T-helper 1 cell treated with Interleukin-12 subunit alpha and Interleukin-12 subunit beta and Interleukin-4 antibody, amounts not matched to agents 30 μg/mL and 1 μg/mL, for 36 hours (primary cell): ENCODE measurements at regions not wholly inside any gene's neighbourhood (a gene's known extent, or its start where the extent isn't known, plus 50 kb on each side); places are given as distances from the start of the nearest gene placed in this dataset.
"Not testable (repeated sequence)": the region's sequence is repeated elsewhere in the genome, so short reads cannot be mapped to it uniquely, and the experiment has no call there.

Source experiments
- H3K27ac Mint-ChIP-seq: one replicate; pipeline ENCODE4 v1.8.0; 2021; ENCODE audit warnings: mild to moderate bottlenecking, mixed read lengths
- H3K27me3 Mint-ChIP-seq: one replicate; pipeline ENCODE4 v1.8.0; 2021; ENCODE audit warnings: low read depth, mixed read lengths
- H3K36me3 Mint-ChIP-seq: one replicate; pipeline ENCODE4 v1.8.0; 2021; ENCODE audit warnings: low read depth, mixed read lengths
- H3K4me1 Mint-ChIP-seq: one replicate; pipeline ENCODE4 v1.8.0; 2021; ENCODE audit warnings: low read depth, mixed read lengths
- H3K4me3 Mint-ChIP-seq: one replicate; pipeline ENCODE4 v1.8.0; 2021; ENCODE audit warnings: mild to moderate bottlenecking, moderate library complexity, mixed read lengths
- H3K9me3 Mint-ChIP-seq: one replicate; pipeline ENCODE4 v1.8.0; 2021; ENCODE audit warnings: mixed read lengths

GRCh38 chr21:6126976-6127732 lies 4394.2 kb upstream of the TPTE start:
- not testable (repeated sequence) for H3K36me3 Mint-ChIP-seq, H3K27me3 Mint-ChIP-seq, H3K9me3 Mint-ChIP-seq, H3K4me1 Mint-ChIP-seq, H3K27ac Mint-ChIP-seq, H3K4me3 Mint-ChIP-seq

- H3K4me1 Mint-ChIP-seq, H3K27ac Mint-ChIP-seq, H3K4me3 Mint-ChIP-seq, H3K36me3 Mint-ChIP-seq, H3K27me3 Mint-ChIP-seq, H3K9me3 Mint-ChIP-seq: not testable (repeated sequence)
These were observed 4390.6 kb upstream of the TPTE start for GRCh38 chr21:6130734-6131133.

- H3K36me3 Mint-ChIP-seq, H3K27me3 Mint-ChIP-seq, H3K4me1 Mint-ChIP-seq, H3K9me3 Mint-ChIP-seq, H3K27ac Mint-ChIP-seq, H3K4me3 Mint-ChIP-seq: not testable (repeated sequence)
These were observed 4388.0 kb upstream of the TPTE start for GRCh38 chr21:6133373-6133772.

- H3K27ac Mint-ChIP-seq, H3K4me1 Mint-ChIP-seq, H3K36me3 Mint-ChIP-seq, H3K9me3 Mint-ChIP-seq, H3K27me3 Mint-ChIP-seq, H3K4me3 Mint-ChIP-seq: not testable (repeated sequence)
These were observed 4387.3 kb upstream of the TPTE start for GRCh38 chr21:6133852-6134630.

GRCh38 chr21:6136732-6137131 lies 4384.7 kb upstream of the TPTE start:
- not testable (repeated sequence) for H3K27ac Mint-ChIP-seq, H3K36me3 Mint-ChIP-seq, H3K4me3 Mint-ChIP-seq, H3K4me1 Mint-ChIP-seq, H3K9me3 Mint-ChIP-seq, H3K27me3 Mint-ChIP-seq

- not testable (repeated sequence) for H3K27ac Mint-ChIP-seq, H3K4me1 Mint-ChIP-seq, H3K36me3 Mint-ChIP-seq, H3K4me3 Mint-ChIP-seq, H3K27me3 Mint-ChIP-seq, H3K9me3 Mint-ChIP-seq
These were observed 4382.9 kb upstream of the TPTE start for GRCh38 chr21:6138244-6139136.

- H3K4me3 Mint-ChIP-seq, H3K27ac Mint-ChIP-seq, H3K4me1 Mint-ChIP-seq, H3K27me3 Mint-ChIP-seq, H3K36me3 Mint-ChIP-seq, H3K9me3 Mint-ChIP-seq: not testable (repeated sequence)
These were observed 4382.1 kb upstream of the TPTE start for GRCh38 chr21:6139331-6139730.

- H3K4me1 Mint-ChIP-seq, H3K27ac Mint-ChIP-seq, H3K27me3 Mint-ChIP-seq, H3K9me3 Mint-ChIP-seq, H3K4me3 Mint-ChIP-seq, H3K36me3 Mint-ChIP-seq: not testable (repeated sequence)
These were observed 4381.5 kb upstream of the TPTE start for GRCh38 chr21:6139862-6140261.

GRCh38 chr21:6140467-6141137 lies 4380.8 kb upstream of the TPTE start:
- H3K27me3 Mint-ChIP-seq, H3K36me3 Mint-ChIP-seq, H3K4me3 Mint-ChIP-seq, H3K9me3 Mint-ChIP-seq, H3K4me1 Mint-ChIP-seq, H3K27ac Mint-ChIP-seq: not testable (repeated sequence)

GRCh38 chr21:6141138-6141474 lies 4380.3 kb upstream of the TPTE start:
- not testable (repeated sequence) for H3K9me3 Mint-ChIP-seq, H3K27me3 Mint-ChIP-seq, H3K4me1 Mint-ChIP-seq, H3K27ac Mint-ChIP-seq, H3K36me3 Mint-ChIP-seq, H3K4me3 Mint-ChIP-seq

- not testable (repeated sequence) for H3K4me3 Mint-ChIP-seq, H3K36me3 Mint-ChIP-seq, H3K27me3 Mint-ChIP-seq, H3K27ac Mint-ChIP-seq, H3K9me3 Mint-ChIP-seq, H3K4me1 Mint-ChIP-seq
These were observed 4368.2 kb upstream of the TPTE start for GRCh38 chr21:6153154-6153553.

GRCh38 chr21:6154524-6155320 lies 4366.7 kb upstream of the TPTE start:
- not testable (repeated sequence) for H3K4me1 Mint-ChIP-seq, H3K36me3 Mint-ChIP-seq, H3K4me3 Mint-ChIP-seq, H3K27ac Mint-ChIP-seq, H3K9me3 Mint-ChIP-seq, H3K27me3 Mint-ChIP-seq

- H3K4me3 Mint-ChIP-seq, H3K36me3 Mint-ChIP-seq, H3K4me1 Mint-ChIP-seq, H3K27ac Mint-ChIP-seq, H3K27me3 Mint-ChIP-seq, H3K9me3 Mint-ChIP-seq: not testable (repeated sequence)
These were observed 4364.5 kb upstream of the TPTE start for GRCh38 chr21:6156712-6157389.

- H3K9me3 Mint-ChIP-seq, H3K4me3 Mint-ChIP-seq, H3K27me3 Mint-ChIP-seq, H3K27ac Mint-ChIP-seq, H3K36me3 Mint-ChIP-seq, H3K4me1 Mint-ChIP-seq: not testable (repeated sequence)
These were observed 4363.9 kb upstream of the TPTE start for GRCh38 chr21:6157515-6157914.
